OCI-LY1 (cell line): ENCODE measurements at regions not wholly inside any gene's neighbourhood (a gene's known extent, or its start where the extent isn't known, plus 50 kb on each side); places are given as distances from the start of the nearest gene placed in this dataset.

Experiments
- CTCF ChIP-seq: fragments of 200-600 bp; sonication (generic), shearing (Covaris generic); IDR thresholded peaks from 2 replicates; pipeline ENCODE4 v1.5.1; 2017; ENCODE audit warnings: mild to moderate bottlenecking, antibody characterized with exemption, low read length, moderate library complexity, mixed read lengths
- EZH2 ChIP-seq: fragments of 200-600 bp; sonication (generic), shearing (Covaris generic); IDR thresholded peaks from 2 replicates; pipeline ENCODE4 v1.8.0; 2017; ENCODE audit warnings: borderline replicate concordance, mixed run types, mild to moderate bottlenecking, antibody characterized with exemption, low read length, moderate library complexity, mixed read lengths

- TF ChIP-seq CTCF: no peak
- TF ChIP-seq EZH2: no peak
Measured at GRCh38 chr13:47480951-47481350, 520.1 kb downstream of the SUCLA2 start.
